Lower leg skin (tissue), 3 donors: ENCODE measurements at regions not wholly inside any gene's neighbourhood (a gene's known extent, or its start where the extent isn't known, plus 50 kb on each side); places are given as distances from the start of the nearest gene placed in this dataset.

Source experiments
- POLR2A ChIP-seq, 2 donors: fragments of 450-650 bp; IDR thresholded peaks; one replicate each; pipeline ENCODE4 v1.6.1; 2016 to 2017; ENCODE audit warnings: antibody characterized with exemption in 2 of 2, mild to moderate bottlenecking in 1 of 2, moderate library complexity in 1 of 2
- TF ChIP-seq, protein P1 (sequence below), 3 donors: fragments of 450-650 bp; IDR thresholded peaks; one replicate each; pipeline ENCODE4 v1.5.1; 2016; ENCODE audit warnings: antibody characterized with exemption in 3 of 3, mild to moderate bottlenecking in 3 of 3, moderate library complexity in 2 of 3

- TF ChIP-seq POLR2A (IDR thresholded peaks at IDR 0.05), result no peak
- TF ChIP-seq, protein P1, sequence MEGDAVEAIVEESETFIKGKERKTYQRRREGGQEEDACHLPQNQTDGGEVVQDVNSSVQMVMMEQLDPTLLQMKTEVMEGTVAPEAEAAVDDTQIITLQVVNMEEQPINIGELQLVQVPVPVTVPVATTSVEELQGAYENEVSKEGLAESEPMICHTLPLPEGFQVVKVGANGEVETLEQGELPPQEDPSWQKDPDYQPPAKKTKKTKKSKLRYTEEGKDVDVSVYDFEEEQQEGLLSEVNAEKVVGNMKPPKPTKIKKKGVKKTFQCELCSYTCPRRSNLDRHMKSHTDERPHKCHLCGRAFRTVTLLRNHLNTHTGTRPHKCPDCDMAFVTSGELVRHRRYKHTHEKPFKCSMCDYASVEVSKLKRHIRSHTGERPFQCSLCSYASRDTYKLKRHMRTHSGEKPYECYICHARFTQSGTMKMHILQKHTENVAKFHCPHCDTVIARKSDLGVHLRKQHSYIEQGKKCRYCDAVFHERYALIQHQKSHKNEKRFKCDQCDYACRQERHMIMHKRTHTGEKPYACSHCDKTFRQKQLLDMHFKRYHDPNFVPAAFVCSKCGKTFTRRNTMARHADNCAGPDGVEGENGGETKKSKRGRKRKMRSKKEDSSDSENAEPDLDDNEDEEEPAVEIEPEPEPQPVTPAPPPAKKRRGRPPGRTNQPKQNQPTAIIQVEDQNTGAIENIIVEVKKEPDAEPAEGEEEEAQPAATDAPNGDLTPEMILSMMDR (IDR thresholded peaks at IDR 0.05), result no peak
Observed at GRCh38 chr1:95809391-95809790, 575.4 kb downstream of the RWDD3 start.
